HG02759 (cell line): ENCODE measurements at regions not wholly inside any gene's neighbourhood (a gene's known extent, or its start where the extent isn't known, plus 50 kb on each side); places are given as distances from the start of the nearest gene placed in this dataset.

ENCODE experiments used
- ATAC-seq: cut with Tn5 transposase; IDR thresholded peaks from one replicate; pipeline ENCODE4 v1.9.1; 2021; ENCODE audit warnings: mild to moderate bottlenecking, moderate library complexity; ENCODE audit not compliant: unreplicated experiment

DNA sequence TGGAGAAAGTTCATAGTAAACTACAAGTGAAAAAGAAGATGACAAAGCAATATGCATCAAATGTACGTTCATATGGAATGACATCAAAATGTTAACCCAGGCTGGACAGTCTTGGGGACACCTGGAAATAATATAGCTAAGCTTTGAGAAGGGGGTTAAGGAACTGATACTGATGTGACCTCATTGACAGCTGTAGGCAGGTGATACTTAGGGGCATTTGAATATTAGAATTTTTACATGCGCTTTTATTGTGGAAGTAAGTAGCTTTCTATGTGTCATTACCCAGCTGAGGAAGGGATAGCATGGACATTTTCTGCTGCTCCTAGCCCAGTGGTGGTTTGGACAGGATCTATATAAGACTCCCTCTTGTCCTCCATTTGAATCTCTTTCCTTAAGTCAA lies 299.7 kb downstream of the CWC27 start:
- ATAC-seq: peak; percentile 28

DNA sequence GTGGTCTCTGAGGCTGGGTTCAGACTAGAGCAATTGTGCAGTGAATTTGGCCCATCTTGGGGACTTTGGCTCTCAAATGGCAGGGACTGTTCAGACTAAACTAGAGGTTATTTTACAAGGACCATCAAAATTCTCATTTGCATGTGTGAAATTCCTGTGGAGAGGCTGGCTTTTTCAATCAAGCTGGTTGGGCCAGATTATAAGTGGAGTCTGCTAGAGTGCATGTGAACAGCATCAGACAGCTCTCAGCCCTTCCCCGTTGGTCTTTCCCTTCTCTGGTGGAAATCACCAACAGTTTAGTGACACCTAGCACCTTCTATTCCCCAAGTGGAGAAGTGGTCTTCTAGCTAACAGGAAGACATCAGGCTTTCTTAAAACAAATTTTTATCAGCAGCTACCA lies 301.3 kb downstream of the CWC27 start:
- ATAC-seq: peak; percentile 28

DNA sequence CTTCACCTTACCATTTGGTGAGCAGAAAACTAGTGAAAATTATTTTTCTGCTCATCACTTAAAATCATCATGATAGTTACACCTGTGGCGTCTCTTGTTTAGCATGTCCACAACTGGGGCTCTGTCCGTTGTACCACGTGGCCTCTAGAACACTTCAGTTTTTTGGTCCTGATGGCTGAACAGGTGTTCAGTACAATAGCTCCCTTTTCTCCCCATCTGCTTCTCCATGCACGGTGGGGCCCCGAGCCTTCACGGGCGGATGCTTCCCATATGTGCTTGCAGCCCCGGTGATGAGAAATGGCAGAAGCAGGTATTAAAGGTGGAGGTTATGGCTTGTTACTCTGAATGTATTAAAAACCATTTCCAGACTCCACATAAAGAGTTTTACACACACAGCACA lies 304.1 kb downstream of the CWC27 start:
- peak; percentile 38 for ATAC-seq

DNA sequence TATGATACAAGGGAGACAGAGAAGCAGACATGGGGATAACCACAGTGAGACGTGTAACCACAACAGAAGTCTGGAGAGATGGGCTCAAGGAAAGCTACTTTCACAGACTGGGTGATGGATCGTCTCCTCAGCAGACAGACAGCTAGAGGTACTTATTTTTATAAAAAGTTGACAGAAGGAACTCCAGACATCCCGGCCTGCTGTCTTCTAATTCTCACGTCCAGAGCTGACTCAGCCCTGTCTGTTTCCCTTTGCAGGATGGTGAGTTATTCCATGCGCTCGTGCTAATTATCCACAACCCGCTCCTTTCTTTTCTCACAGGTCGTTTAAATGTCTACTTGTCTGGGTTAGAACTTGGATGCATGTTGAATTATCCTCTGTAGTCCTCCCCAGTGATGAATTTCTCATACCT lies 304.5 kb downstream of the CWC27 start:
- peak; percentile 2 for ATAC-seq

DNA sequence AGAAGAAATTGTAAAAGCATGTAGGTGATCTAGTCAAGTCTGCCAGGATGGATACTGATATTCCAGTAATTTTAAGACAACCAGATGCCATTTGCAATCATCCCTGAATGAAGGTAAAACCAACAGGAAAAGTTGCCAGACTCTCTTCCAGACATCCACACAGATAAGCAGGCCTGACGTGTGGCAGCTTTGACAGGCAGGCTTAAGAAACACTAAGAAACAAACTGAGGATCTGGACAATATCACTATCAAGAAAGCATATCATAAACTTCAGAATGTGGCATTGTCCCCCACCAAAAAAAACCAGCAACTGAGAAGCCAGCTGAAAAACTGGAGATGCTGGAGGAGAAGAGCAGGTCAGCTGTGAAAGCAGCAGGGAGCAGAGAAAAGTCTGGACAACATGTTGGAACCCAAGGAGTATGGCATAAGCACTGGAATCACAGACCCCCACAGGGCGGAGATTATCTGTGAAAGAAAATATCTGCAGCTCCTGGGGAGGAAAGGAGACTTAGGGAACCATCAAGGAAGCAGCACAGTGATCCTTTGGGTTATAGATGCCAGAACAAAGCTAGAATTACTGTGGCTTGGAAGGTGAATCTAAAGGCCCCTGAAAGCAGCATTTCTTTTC lies 307.0 kb downstream of the CWC27 start:
- no peak for ATAC-seq

DNA sequence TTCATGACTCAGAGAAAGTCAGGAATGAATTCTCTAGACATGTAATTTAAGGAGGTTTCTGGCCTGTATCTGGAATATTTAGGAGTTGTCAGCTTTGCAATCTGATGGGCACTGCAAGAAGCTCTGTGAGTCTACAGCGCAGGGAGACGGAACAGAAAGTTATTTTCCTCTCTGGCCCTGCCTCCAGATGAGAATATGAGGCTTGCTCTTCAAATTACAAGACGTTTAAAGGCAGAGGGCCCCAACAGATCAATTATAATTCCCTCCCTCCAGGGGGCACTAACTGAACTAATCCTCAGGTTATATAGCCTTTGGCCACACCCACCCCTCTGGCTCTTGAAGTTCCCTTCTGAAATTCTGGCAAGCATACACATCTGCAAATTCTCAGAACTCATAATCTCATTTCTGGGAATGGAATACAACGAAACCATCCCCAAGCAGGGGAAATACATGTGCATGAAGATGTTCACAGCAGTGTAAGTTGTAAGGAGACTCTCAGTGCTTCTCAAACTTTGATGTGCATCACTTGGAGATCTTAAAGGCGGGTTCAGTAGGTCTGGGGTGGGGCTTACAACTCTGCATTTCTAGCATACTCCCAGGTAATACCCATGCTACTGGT lies 307.6 kb downstream of the CWC27 start:
- peak; percentile 78 for ATAC-seq

DNA sequence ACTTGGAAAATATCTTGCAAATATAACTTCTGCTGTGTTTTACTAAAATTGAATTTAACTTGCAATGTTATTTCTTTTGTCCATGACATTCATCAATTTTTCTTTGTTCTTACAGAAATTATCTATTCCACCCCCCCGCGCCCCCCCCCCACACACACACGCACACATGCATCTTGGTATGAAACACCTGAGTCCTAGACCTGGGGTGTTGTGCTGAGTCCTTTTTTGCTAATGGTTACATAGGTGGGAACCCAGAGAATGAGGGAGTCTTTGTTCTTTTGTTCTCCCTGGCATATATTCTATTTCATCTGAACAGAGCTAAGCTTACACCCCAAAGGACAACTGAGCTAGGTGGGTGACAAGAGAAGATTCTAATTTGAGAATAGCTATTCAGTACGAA lies 308.9 kb downstream of the CWC27 start:
- no peak for ATAC-seq

DNA sequence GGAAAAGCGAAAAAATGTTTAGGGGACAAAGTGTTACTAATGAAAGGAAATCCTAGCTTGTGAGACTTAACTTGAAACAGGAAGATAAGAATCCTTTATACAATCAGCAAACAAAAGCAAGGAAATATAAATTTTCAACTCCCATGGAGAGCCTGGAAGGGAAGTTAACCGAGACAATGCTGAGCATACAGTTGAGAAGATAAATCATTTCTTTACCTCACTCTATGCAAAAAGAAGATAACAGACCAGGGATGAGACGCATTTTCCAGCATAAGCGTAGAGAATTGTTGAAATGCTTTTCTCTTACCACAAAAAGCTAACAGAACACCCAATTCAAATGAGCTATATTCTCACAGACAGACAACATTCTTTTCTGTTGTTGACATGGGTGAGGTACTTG lies 309.6 kb downstream of the CWC27 start:
- ATAC-seq: no peak

DNA sequence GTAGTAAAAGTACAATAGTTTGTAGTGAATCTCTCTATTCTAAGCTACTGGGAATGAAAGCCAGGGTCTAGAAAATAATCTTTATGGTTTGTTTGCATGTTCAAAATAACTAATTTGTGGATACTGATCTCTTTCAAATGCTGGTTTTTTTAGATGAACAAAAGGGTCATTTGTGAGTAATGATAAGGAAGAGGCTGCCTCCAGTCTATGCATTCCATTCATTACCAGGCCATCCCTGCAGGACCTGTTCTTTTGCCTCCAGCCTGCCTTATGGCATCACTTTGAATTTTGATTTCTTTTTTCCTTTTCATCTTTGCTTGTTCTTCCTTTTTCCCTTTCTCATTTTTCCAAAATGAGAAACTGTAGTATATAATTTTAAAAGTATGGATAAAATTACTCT lies 312.3 kb downstream of the CWC27 start:
- no peak for ATAC-seq

DNA sequence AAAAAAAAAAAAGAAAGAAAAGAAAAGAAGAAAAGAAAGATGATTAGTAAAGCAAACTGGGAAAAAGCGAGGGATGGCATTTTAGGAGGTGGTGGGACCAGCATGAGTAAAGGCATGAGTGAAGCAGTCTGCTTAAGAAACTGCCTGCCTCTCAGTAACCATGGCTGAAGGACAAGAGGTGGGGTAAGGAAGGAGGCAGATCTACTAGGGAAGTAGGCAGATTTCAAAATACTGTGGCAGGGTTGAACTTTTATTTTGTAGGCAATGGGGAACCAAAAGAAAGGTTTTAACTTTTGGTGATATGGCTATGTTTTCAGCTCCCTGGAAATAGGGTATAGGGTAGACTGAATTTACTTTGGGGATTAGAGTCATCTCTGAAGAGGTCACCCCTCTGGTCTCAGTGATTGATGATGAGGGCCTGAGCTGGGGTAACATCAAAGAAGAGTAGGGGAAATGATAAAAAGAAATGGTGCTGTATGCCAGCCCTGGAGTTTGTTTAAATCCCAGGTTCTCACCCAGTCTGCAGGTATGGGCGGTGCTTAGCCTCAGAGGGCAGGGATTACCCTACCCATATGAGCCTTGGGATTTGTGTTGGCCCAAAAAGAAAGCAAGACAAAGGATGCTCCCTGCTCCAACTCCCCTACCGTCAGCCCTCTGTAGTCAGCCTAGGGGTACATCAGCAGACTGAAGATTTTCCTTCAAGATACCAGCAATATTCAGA lies 316.2 kb downstream of the CWC27 start:
- ATAC-seq: no peak

DNA sequence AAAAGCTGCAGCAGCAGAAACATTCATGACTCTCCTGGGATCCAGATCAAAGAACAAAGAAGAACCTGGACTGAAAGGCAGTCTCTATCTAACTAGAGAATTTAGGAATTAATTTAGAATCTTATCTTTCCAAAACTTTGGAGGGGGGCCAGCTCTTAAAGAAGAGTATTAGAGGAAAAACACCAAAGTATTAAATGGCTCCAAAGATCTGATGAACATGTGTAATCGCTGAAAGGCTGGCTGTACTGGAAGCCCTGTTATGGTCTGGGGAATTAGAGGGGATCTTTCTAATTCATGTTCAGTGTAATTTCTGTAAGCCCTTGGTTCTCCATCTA lies 316.8 kb downstream of the CWC27 start:
- ATAC-seq: no peak

DNA sequence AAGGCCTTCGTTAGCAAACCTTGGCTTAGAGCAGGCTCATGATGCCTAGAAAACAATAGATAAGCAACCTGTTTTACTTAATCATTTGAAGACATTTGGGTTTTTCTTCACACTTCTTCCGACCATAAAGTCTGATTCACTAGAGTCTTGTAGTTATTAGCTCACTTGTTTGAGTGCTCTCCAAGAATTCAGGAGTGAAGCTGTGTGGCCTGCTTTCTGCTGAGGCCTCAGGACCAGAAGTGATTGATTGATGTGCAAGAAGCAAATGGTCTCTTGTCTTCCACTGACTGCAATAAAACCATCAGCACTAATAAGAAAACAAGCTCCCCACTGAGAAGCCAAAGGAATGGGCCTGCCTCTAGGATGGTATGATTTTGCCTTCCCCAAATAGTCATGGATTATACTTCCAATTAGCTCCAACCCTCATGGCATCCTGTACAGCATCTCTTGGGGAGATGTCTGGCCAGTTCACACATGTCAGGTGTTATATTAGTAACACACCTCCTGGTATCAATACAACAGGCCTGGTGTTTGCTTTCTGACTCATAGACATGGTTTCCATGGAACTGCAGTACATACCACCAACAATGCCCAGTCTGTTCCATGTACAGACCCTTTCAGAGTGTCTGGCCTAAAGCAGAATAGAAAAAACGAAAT lies 317.6 kb downstream of the CWC27 start:
- no peak for ATAC-seq

DNA sequence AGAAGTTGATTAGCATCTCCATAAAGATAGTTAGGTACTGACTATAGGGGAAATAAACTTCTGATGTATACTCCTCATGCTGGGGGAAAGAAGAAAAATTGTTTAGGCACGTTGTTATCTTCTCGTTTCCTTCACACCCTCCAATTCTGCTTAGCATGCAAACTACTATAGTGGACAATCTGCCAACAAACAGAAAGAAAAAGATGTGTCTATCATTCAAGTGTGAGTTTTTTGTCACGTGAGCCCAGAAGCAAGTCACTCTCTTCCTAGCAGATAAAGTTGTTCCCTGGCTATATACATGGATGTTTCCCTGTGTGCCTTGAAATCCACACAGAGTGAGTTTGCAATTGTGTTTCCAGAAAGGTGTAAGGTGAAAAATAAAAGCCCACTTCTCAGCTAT lies 318.4 kb downstream of the CWC27 start:
- no peak for ATAC-seq

DNA sequence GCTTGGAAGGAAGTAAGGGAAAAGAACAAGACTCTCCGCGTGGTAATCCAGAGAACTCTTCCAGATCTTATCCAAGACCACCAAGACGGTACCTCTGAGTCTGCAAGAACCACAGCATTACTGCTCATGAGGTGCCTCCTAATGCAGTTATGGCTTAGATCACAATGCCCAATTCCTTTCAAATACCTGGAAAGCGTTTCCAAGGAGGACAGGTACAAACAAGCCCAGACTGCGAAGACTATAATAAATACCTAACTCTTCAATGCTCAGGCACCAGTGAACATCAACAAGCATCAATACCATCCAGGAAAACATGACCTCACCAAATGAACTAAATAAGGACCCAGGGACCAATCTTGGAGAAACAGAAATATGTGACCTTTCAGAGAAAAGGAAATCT lies 325.5 kb downstream of the CWC27 start:
- no peak for ATAC-seq

DNA sequence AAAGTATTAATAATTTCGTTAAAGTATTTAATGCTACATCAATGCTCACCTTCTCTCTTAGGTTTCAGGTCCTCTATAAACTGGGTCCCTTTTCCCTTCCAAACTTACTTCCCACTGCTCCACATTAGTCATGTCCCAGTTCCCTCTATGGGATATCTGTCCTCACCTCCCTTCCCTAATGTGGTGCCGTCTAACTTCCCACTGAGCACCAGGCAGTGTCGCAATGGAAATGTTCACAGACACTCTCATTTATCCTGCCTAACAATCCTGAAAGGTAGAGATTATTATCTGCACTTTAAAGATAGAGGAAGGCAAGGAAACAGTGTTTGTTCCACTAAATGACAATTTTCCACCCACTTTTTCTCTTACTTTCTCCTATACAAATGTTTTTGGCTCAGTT lies 329.7 kb downstream of the CWC27 start:
- no peak for ATAC-seq
